ENCODE measurements at regions not wholly inside any gene's neighbourhood (a gene's known extent, or its start where the extent isn't known, plus 50 kb on each side); places are given as distances from the start of the nearest gene placed in this dataset.

DNA sequence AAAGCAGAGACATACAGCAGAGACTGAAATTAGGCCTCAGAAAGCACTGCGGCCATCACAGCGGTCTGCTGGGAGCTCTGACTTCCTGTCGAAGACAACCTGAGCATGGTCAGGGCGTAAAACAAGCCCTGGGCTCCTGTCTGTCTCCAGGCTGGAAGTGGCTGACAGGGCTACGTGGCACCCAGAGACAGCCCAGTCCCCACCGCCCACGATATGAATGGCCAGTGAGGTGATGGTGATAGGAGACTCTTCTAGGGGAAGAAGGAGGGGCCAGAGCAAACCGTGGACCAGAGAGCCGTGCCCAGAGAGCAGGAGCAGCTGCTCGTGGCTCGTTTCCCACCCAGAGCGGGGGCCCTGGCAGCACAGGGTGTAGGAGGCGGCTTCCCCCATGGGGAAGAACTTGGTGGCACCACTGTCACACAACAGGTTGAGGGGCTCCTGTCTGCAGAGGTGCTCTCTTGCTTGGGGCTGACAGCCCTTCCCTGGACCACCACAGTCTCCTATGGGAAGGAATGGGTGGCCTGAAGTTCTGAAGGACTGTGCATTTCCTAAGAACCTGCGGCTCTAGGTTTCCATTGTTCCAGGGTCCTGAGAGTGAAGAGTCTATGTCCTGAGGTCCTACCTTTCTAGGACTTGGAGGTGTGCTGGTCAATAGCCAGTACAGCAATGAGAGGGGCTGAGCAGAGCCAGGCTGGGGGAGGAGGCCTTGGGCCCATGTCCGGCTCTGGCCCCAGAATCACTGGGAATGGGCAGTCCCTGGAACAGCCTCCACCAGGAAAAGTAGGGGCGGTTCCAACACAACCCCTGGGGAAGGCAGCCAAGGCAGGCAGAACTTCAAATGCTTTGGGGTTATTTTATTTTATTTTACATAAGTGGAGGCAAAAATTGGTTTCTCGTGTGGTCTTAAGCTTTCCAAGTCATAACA, 56.4 kb downstream of the BARX1 start:
- Histone ChIP-seq H3K9me3 (ENCODE audit: control insufficient read depth in 2 of 3, insufficient read depth in 1 of 3, low read length in 3 of 3) (no peaks in the 10 kb centered on the region), H3K9ac (ENCODE audit: low read length in 3 of 3) (no peak overlapping the region), H3K27me3 (ENCODE audit: control insufficient read depth, insufficient read depth, low read length) (no peaks in the 10 kb centered on the region), H3K36me3 (ENCODE audit: control insufficient read depth in 2 of 3, insufficient read depth in 3 of 3, low read length in 3 of 3) (no peaks in the 10 kb centered on the region), H3K27ac (ENCODE audit: low read depth in 2 of 2, low read length in 2 of 2) (no peak overlapping the region), H3K4me1 (ENCODE audit: control insufficient read depth in 2 of 3, insufficient read depth in 2 of 3, low read depth in 1 of 3, low read length in 3 of 3) (no peaks in the 10 kb centered on the region), H3K4me3 (ENCODE audit: low read length in 3 of 3) (no peak overlapping the region)
- DNase-seq (peak in 2 of 5 donors; percentile 6 to 16), FAIRE-seq (no peak)
- intact Hi-C loops (cut with DNase I) = no loop called here
- TF ChIP-seq, protein P1, sequence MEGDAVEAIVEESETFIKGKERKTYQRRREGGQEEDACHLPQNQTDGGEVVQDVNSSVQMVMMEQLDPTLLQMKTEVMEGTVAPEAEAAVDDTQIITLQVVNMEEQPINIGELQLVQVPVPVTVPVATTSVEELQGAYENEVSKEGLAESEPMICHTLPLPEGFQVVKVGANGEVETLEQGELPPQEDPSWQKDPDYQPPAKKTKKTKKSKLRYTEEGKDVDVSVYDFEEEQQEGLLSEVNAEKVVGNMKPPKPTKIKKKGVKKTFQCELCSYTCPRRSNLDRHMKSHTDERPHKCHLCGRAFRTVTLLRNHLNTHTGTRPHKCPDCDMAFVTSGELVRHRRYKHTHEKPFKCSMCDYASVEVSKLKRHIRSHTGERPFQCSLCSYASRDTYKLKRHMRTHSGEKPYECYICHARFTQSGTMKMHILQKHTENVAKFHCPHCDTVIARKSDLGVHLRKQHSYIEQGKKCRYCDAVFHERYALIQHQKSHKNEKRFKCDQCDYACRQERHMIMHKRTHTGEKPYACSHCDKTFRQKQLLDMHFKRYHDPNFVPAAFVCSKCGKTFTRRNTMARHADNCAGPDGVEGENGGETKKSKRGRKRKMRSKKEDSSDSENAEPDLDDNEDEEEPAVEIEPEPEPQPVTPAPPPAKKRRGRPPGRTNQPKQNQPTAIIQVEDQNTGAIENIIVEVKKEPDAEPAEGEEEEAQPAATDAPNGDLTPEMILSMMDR (IDR thresholded peaks at IDR 0.05; ENCODE audit: borderline replicate concordance, extremely low read depth, insufficient read depth) = no peak

DNA sequence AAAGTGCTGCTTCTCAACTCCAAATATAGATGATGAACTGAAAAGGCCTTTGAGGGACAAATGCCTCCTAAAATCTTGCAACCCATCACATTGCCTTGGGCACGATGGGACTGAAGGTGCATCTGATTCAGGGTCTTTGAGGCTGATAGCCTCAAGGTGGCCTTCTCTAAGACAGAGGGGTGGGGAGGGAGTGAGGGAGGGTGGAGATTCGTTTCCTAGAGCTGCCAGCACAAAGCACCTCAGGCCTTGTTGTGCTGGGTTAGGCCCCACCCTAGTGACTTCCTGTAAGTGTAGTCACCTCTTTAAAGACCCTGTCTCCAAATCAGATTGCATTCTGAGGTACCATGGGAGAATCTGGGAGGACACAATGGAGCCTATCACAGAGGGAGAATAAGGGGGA, 57.1 kb downstream of the BARX1 start:
- FAIRE-seq (no peak), DNase-seq (peak in 1 of 5 donors; percentile 1)
- H3K9ac ChIP-seq (ENCODE audit: low read length in 3 of 3) = no peak overlapping the region
- no peak overlapping the region for H3K27ac ChIP-seq (ENCODE audit: low read depth in 2 of 2, low read length in 2 of 2)
- H3K4me3 ChIP-seq (ENCODE audit: low read length in 3 of 3) = no peak overlapping the region
- H3K36me3 ChIP-seq (ENCODE audit: control insufficient read depth in 2 of 3, insufficient read depth in 3 of 3, low read length in 3 of 3) = no peaks in the 10 kb centered on the region
- H3K27me3 ChIP-seq (ENCODE audit: control insufficient read depth, insufficient read depth, low read length) = no peaks in the 10 kb centered on the region
- intact Hi-C loops (cut with DNase I) = no loop called here
- TF ChIP-seq, protein P1 (IDR thresholded peaks at IDR 0.05; ENCODE audit: borderline replicate concordance, extremely low read depth, insufficient read depth) = no peak
- no peaks in the 10 kb centered on the region for H3K4me1 ChIP-seq (ENCODE audit: control insufficient read depth in 2 of 3, insufficient read depth in 2 of 3, low read depth in 1 of 3, low read length in 3 of 3)
- no peaks in the 10 kb centered on the region for H3K9me3 ChIP-seq (ENCODE audit: control insufficient read depth in 2 of 3, insufficient read depth in 1 of 3, low read length in 3 of 3)

DNA sequence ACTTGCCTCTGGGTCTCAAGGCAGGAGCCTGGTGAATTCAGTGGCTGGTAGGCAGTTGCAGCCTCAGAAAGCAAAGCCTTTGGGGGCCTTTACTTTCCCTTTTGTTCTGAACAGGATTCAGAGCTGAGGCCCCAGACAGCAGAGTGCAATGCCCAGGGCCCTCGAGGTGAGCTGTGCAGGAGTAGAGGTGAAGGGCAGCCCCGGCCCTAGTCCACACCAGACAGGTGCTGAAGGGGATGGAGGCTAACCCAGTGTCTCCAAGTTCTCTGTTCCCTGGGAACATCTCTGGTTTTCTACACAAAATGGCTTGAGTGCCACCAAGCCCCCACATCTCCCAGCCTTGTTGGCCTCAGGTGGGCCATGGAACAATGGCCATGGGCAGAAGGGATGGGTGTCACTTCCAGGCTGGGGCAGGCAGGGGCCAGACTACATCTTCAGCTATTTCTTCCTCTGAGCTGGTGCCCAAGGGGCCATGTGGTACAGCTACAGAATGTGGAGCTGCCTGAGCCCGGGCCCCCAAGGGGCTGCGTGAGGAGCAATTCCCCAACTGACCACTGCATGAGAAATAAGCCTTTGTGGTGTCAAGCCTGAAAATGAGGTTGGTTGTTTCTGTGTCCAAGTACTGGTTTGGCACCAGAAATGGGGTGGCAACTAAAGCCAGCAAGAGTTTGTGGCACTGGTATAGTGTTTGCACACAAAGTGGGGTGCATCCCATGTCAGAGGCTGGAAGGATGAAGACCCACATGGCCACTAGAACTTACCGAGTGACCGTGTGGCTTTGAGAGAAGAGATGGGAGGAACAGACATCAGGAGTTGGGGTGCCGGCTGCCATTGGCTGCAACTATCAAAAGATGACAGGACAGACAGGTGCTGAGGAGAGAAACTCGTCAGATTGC, 57.8 kb downstream of the BARX1 start:
- no peak overlapping the region for H3K9ac ChIP-seq (ENCODE audit: low read length in 3 of 3)
- no peak overlapping the region for H3K27ac ChIP-seq (ENCODE audit: low read depth in 2 of 2, low read length in 2 of 2)
- no peaks in the 10 kb centered on the region for H3K27me3 ChIP-seq (ENCODE audit: control insufficient read depth, insufficient read depth, low read length)
- H3K9me3 ChIP-seq (ENCODE audit: control insufficient read depth in 2 of 3, insufficient read depth in 1 of 3, low read length in 3 of 3) = no peaks in the 10 kb centered on the region
- TF ChIP-seq, protein P1 (IDR thresholded peaks at IDR 0.05; ENCODE audit: borderline replicate concordance, extremely low read depth, insufficient read depth) = no peak
- DNase-seq (peak in 1 of 5 donors; percentile 4), FAIRE-seq (no peak)
- no peaks in the 10 kb centered on the region for H3K4me1 ChIP-seq (ENCODE audit: control insufficient read depth in 2 of 3, insufficient read depth in 2 of 3, low read depth in 1 of 3, low read length in 3 of 3)
- intact Hi-C loops (cut with DNase I) = no loop called here
- no peak overlapping the region for H3K4me3 ChIP-seq (ENCODE audit: low read length in 3 of 3)
- H3K36me3 ChIP-seq (ENCODE audit: control insufficient read depth in 2 of 3, insufficient read depth in 3 of 3, low read length in 3 of 3) = no peaks in the 10 kb centered on the region

All from kidney (tissue), 13 donors.